ENCODE measurements at regions not wholly inside any gene's neighbourhood (a gene's known extent, or its start where the extent isn't known, plus 50 kb on each side); places are given as distances from the start of the nearest gene placed in this dataset.

- no peak overlapping the region for H3K27ac Mint-ChIP-seq
- H3K4me1 Mint-ChIP-seq (ENCODE audit: unreplicated experiment) = no peaks in the 10 kb centered on the region
- H3K27me3 Mint-ChIP-seq = no peaks in the 10 kb centered on the region
- no peak overlapping the region for H3K4me3 Mint-ChIP-seq
- H3K9me3 Mint-ChIP-seq = no peaks in the 10 kb centered on the region
- no peak for DNase-seq (ENCODE audit: extremely low spot score, unreplicated experiment)
- TF ChIP-seq CTCF (conservative IDR thresholded peaks at IDR 0.05) = no peak
- no peaks in the 10 kb centered on the region for H3K36me3 Mint-ChIP-seq
These were observed 58.8 kb upstream of the ZNF804B start for GRCh38 chr7:88700725-88701124.

DNA sequence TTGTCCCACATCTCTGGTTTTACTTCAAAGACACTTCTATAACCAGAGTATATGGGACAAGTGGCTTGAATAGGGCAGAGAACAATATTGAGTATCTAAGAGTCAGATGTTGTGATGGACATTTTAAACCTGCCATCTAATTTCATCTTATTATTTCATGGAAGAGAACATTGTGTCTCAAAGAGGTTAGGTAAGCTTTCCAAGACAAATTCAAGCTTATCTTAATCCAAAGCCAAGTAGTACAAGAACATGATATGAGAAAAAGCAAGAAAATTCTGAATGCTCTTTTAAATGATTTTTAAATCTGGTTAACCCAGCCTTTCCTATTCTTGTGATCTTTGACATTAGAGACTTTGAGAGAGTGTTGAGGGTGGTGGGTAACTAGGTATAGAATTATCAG is 65.3 kb upstream of the ZNF804B start:
- Mint-ChIP-seq H3K4me1 (ENCODE audit: unreplicated experiment) (no peaks in the 10 kb centered on the region), H3K36me3 (no peaks in the 10 kb centered on the region), H3K9me3 (no peaks in the 10 kb centered on the region), H3K4me3 (no peak overlapping the region), H3K27me3 (peaks cover 6% of the 10 kb centered on the region), H3K27ac (no peak overlapping the region)
- DNase-seq (ENCODE audit: extremely low spot score, unreplicated experiment) = no peak
- no peak for TF ChIP-seq CTCF (conservative IDR thresholded peaks at IDR 0.05)

DNA sequence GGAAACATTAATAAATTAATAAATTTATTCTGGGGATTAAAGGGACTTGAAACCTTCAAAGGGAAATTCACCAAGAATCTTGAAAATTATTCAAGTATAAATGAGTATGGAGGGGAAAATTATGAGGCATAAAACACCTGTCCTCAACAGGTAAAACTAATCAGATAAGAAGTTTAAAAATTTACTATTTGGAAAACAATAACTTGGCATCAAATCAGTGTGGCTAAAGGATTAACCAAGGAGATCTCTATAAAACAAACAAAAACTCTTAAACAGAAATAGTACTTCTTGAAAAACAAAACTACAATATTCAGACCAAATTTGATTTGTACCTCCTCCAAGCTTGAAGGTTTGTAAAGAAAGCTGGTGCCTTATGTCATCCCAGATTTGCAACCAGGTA is 66.4 kb upstream of the ZNF804B start:
- Mint-ChIP-seq H3K36me3 (no peaks in the 10 kb centered on the region), H3K9me3 (no peaks in the 10 kb centered on the region), H3K27me3 (peaks cover 6% of the 10 kb centered on the region), H3K4me3 (no peak overlapping the region), H3K4me1 (ENCODE audit: unreplicated experiment) (no peaks in the 10 kb centered on the region), H3K27ac (no peak overlapping the region)
- TF ChIP-seq CTCF (conservative IDR thresholded peaks at IDR 0.05) = no peak
- DNase-seq (ENCODE audit: extremely low spot score, unreplicated experiment) = no peak

GRCh38 chr7:88692493-88692892 is 67.0 kb upstream of the ZNF804B start:
- Mint-ChIP-seq H3K9me3 (no peaks in the 10 kb centered on the region), H3K27ac (no peak overlapping the region), H3K27me3 (peaks cover 6% of the 10 kb centered on the region), H3K4me3 (no peak overlapping the region), H3K4me1 (ENCODE audit: unreplicated experiment) (no peaks in the 10 kb centered on the region), H3K36me3 (no peaks in the 10 kb centered on the region)
- no peak for DNase-seq (ENCODE audit: extremely low spot score, unreplicated experiment)
- TF ChIP-seq CTCF (conservative IDR thresholded peaks at IDR 0.05) = no peak

DNA sequence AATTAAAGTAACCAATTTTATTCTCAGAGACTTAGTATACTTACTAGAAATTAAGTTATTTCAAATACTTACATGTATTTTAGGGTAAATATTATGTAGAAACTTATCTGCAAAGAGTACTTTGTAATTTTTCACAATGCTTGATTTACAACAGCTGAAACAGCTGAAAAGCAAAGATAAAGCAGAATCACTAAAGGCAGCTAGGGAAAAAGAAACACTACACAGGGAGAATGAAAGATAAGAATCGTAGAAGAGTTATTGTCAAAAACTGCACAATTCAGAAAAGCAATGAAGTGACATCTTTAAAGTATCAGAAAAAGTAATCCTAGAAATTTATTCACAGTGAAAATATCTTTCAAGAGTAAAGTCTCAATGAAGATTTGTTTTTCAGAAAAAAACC is 69.7 kb upstream of the ZNF804B start:
- Mint-ChIP-seq H3K27me3 (peaks cover 6% of the 10 kb centered on the region), H3K4me3 (no peak overlapping the region), H3K9me3 (no peaks in the 10 kb centered on the region), H3K4me1 (ENCODE audit: unreplicated experiment) (no peaks in the 10 kb centered on the region), H3K27ac (no peak overlapping the region), H3K36me3 (no peaks in the 10 kb centered on the region)
- TF ChIP-seq CTCF (conservative IDR thresholded peaks at IDR 0.05) = no peak
- no peak for DNase-seq (ENCODE audit: extremely low spot score, unreplicated experiment)

DNA sequence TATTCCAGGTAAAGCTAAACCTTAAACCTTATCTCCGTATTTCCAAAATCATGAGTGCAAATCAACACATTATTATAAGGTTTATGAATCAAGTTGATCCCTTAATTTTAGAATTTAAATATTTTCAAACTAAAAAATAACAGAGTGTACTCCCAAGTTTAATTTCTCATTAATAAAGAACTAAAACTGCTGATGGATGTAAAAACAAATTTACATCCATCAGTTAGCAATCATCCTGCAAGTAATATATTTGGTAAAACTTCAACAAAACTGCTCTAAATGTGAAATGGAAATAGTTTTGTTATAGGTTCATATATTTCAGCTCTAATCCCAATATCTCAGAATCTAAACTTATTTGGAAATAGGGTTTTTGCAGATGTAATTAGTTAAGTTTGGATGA is 71.3 kb upstream of the ZNF804B start:
- Mint-ChIP-seq H3K27me3 (no peaks in the 10 kb centered on the region), H3K4me1 (ENCODE audit: unreplicated experiment) (no peaks in the 10 kb centered on the region), H3K27ac (no peak overlapping the region), H3K9me3 (no peaks in the 10 kb centered on the region), H3K36me3 (no peaks in the 10 kb centered on the region), H3K4me3 (no peak overlapping the region)
- TF ChIP-seq CTCF (conservative IDR thresholded peaks at IDR 0.05) = no peak
- no peak for DNase-seq (ENCODE audit: extremely low spot score, unreplicated experiment)
